Keratinocyte (primary cell): ENCODE measurements at regions not wholly inside any gene's neighbourhood (a gene's known extent, or its start where the extent isn't known, plus 50 kb on each side); places are given as distances from the start of the nearest gene placed in this dataset.

ENCODE experiments used
- CTCF ChIP-seq, 3 experiments: IDR thresholded peaks in 1 of 3; conservative IDR thresholded peaks in 1 of 3; optimal IDR thresholded peaks in 1 of 3; 2 replicates in 2 of 3; 3 replicates in 1 of 3; pipeline versions ENCODE3 to v1.5.1; 2011; ENCODE audit warnings: low read length in 3 of 3, mild to moderate bottlenecking in 3 of 3, moderate library complexity in 2 of 3, control low read depth in 1 of 3, inconsistent platforms in 1 of 3; ENCODE audit not compliant: insufficient read depth in 2 of 3; ENCODE audit errors: extremely low read depth in 1 of 3
- EZH2 ChIP-seq: IDR thresholded peaks from one replicate; pipeline ENCODE4 v1.6.1; 2012; ENCODE audit warnings: inconsistent platforms, mild to moderate bottlenecking, low read length, moderate library complexity

GRCh38 chr2:114156366-114157056, 266.6 kb downstream of the ACTR3 start:
- TF ChIP-seq CTCF (optimal IDR thresholded peaks at IDR 0.05 in 1 of 3, IDR thresholded peaks at IDR 0.05 in 1 of 3, conservative IDR thresholded peaks at IDR 0.05 in 1 of 3; ENCODE audit: extremely low read depth in 1 of 3, insufficient read depth in 2 of 3, low read length in 3 of 3) (no peak), EZH2 (no peak)
